Astrocyte (in vitro differentiated cells and primary cell): ENCODE measurements at regions not wholly inside any gene's neighbourhood (a gene's known extent, or its start where the extent isn't known, plus 50 kb on each side); places are given as distances from the start of the nearest gene placed in this dataset.

Experiments used
- DNase-seq: peaks from one replicate; pipeline ENCODE4 v3.0.0-alpha.2; 2010; ENCODE audit warnings: low read depth
- FAIRE-seq: peaks from 2 replicates; lab custom pipeline; 2011; peaks lifted over from hg19 to GRCh38; lab: Jason Lieb, UNC
- H2AFZ ChIP-seq: 2 replicates; pipeline ENCODE4 v1.6.0; 2012; ENCODE audit warnings: low read depth, low read length, inconsistent platforms
- H3K27ac ChIP-seq: 2 replicates; pipeline ENCODE4 v1.5.1; 2011; ENCODE audit warnings: low read depth, low read length, inconsistent platforms
- H3K27me3 ChIP-seq: 2 replicates; pipeline ENCODE4 v1.6.0; 2011; ENCODE audit warnings: low read length, inconsistent platforms; ENCODE audit not compliant: insufficient read depth
- H3K36me3 ChIP-seq: 2 replicates; pipeline ENCODE4 v1.5.1; 2011; ENCODE audit warnings: low read length, inconsistent platforms; ENCODE audit not compliant: insufficient read depth
- H3K4me1 ChIP-seq: 2 replicates; pipeline ENCODE4 v1.5.1; 2011; ENCODE audit warnings: low read length, inconsistent platforms; ENCODE audit not compliant: insufficient read depth
- H3K4me2 ChIP-seq: 2 replicates; pipeline ENCODE4 v1.6.0; 2012; ENCODE audit warnings: low read length, inconsistent platforms
- H3K4me3 ChIP-seq: 2 replicates; pipeline ENCODE4 v1.5.1; 2011; ENCODE audit warnings: low read depth, mild to moderate bottlenecking, low read length, inconsistent platforms; ENCODE audit not compliant: insufficient read depth
- H3K79me2 ChIP-seq: 2 replicates; pipeline ENCODE4 v1.6.0; 2012; ENCODE audit warnings: mild to moderate bottlenecking, low read length, inconsistent platforms; ENCODE audit not compliant: insufficient read depth
- H3K9ac ChIP-seq: 2 replicates; pipeline ENCODE4 v1.6.0; 2012; ENCODE audit warnings: mild to moderate bottlenecking, low read length, inconsistent platforms
- H3K9me3 ChIP-seq: 2 replicates; pipeline ENCODE4 v1.5.1; 2012; ENCODE audit warnings: low read depth, mild to moderate bottlenecking, low read length, inconsistent platforms; ENCODE audit not compliant: insufficient read depth
- H4K20me1 ChIP-seq: 2 replicates; pipeline ENCODE4 v1.6.0; 2012; ENCODE audit warnings: low read length, inconsistent platforms; ENCODE audit not compliant: insufficient read depth
- H3K27ac Mint-ChIP-seq: one replicate; pipeline ENCODE4 v1.8.0; 2021; ENCODE audit warnings: mild to moderate bottlenecking, mixed read lengths; ENCODE audit not compliant: unreplicated experiment
- H3K27me3 Mint-ChIP-seq: one replicate; pipeline ENCODE4 v1.8.0; 2021; ENCODE audit warnings: low read depth, mixed read lengths; ENCODE audit not compliant: unreplicated experiment
- H3K36me3 Mint-ChIP-seq: one replicate; pipeline ENCODE4 v1.8.0; 2021; ENCODE audit warnings: low read depth, mixed read lengths; ENCODE audit not compliant: unreplicated experiment
- H3K4me1 Mint-ChIP-seq: one replicate; pipeline ENCODE4 v1.8.0; 2021; ENCODE audit warnings: low read depth, mixed read lengths; ENCODE audit not compliant: unreplicated experiment
- H3K4me3 Mint-ChIP-seq: one replicate; pipeline ENCODE4 v1.8.0; 2021; ENCODE audit warnings: mild to moderate bottlenecking, moderate library complexity, mixed read lengths; ENCODE audit not compliant: unreplicated experiment
- H3K9me3 Mint-ChIP-seq: one replicate; pipeline ENCODE4 v1.8.0; 2021; ENCODE audit warnings: mild to moderate bottlenecking, mixed read lengths; ENCODE audit not compliant: unreplicated experiment
- EZH2 ChIP-seq: IDR thresholded peaks from 2 replicates; pipeline ENCODE4 v1.6.1; 2012; ENCODE audit warnings: mild to moderate bottlenecking, low read length, inconsistent platforms; ENCODE audit not compliant: insufficient read depth
- TF ChIP-seq, protein P1 (sequence below): IDR thresholded peaks from 2 replicates; pipeline ENCODE4 v1.5.1; 2011; ENCODE audit warnings: low read depth, mild to moderate bottlenecking, inconsistent platforms, low read length, moderate library complexity; ENCODE audit not compliant: insufficient read depth

DNA sequence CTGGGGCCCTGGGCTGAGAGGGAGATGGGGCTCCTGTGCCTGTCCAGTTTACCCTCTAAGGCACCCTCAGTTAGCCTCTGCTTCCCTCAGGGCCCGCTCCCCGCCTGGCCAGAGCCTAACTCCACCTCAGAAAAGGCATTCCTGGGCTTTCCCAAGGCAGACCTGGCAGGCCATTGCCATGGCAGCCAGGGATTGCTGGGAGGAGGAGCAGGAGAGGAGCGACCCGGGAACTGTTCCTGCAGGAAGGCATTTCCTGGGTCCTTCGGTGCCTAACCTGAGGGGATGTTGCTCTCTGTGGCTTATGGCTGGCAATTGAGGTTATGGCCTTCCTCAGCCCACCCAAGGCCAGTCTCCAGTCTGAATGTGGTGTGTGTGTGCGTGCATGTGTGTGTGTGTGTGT, 131.3 kb downstream of the PJA1 start:
- FAIRE-seq, result no peak
- no peaks in the 10 kb centered on the region for H3K79me2 ChIP-seq
- no peaks in the 10 kb centered on the region for H3K36me3 ChIP-seq
- Mint-ChIP-seq H3K27me3 (peaks cover 3% of the 10 kb centered on the region), H3K27ac (no peak overlapping the region), H3K4me3 (no peak overlapping the region), H3K4me1 (no peaks in the 10 kb centered on the region), H3K9me3 (no peaks in the 10 kb centered on the region), H3K36me3 (no peaks in the 10 kb centered on the region)
- H3K27me3 ChIP-seq, result no peaks in the 10 kb centered on the region
- H3K4me2 ChIP-seq, result no peak overlapping the region
- H3K9ac ChIP-seq, result no peak overlapping the region
- TF ChIP-seq EZH2, result no peak
- TF ChIP-seq, protein P1, sequence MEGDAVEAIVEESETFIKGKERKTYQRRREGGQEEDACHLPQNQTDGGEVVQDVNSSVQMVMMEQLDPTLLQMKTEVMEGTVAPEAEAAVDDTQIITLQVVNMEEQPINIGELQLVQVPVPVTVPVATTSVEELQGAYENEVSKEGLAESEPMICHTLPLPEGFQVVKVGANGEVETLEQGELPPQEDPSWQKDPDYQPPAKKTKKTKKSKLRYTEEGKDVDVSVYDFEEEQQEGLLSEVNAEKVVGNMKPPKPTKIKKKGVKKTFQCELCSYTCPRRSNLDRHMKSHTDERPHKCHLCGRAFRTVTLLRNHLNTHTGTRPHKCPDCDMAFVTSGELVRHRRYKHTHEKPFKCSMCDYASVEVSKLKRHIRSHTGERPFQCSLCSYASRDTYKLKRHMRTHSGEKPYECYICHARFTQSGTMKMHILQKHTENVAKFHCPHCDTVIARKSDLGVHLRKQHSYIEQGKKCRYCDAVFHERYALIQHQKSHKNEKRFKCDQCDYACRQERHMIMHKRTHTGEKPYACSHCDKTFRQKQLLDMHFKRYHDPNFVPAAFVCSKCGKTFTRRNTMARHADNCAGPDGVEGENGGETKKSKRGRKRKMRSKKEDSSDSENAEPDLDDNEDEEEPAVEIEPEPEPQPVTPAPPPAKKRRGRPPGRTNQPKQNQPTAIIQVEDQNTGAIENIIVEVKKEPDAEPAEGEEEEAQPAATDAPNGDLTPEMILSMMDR, result no peak
- no peak overlapping the region for H3K4me3 ChIP-seq
- no peak overlapping the region for H2AFZ ChIP-seq
- no peaks in the 10 kb centered on the region for H3K9me3 ChIP-seq
- H3K4me1 ChIP-seq, result peaks cover 4% of the 10 kb centered on the region
- H4K20me1 ChIP-seq, result no peaks in the 10 kb centered on the region
- no peak for DNase-seq
- no peak overlapping the region for H3K27ac ChIP-seq

DNA sequence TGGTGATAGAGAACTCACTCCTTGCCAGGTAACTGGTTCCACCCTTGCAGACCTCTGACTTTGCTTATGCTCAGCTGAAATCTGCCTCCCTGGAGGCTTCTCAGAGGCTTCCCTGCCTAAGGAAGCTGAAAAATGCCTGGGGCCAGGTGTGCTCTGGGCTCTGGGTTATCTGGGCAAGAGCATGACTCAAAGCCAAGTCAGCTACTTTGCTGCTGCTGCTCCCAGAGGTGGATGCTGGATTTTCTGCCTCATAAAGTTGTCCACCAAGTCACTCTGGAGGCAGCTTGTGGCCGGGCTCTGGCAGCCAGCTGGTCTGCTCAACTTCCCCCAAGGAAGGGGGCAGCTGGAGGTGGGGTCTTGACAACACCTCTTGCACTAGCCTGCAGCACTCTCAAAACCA, 132.7 kb downstream of the PJA1 start:
- peaks cover 7% of the 10 kb centered on the region for H3K4me1 ChIP-seq
- no peak overlapping the region for H3K27ac ChIP-seq
- no peaks in the 10 kb centered on the region for H4K20me1 ChIP-seq
- FAIRE-seq (no peak), DNase-seq (no peak)
- Mint-ChIP-seq H3K36me3 (no peaks in the 10 kb centered on the region), H3K27ac (no peak overlapping the region), H3K9me3 (no peaks in the 10 kb centered on the region), H3K27me3 (peaks cover 3% of the 10 kb centered on the region), H3K4me3 (no peak overlapping the region), H3K4me1 (peaks cover 1% of the 10 kb centered on the region)
- no peak overlapping the region for H2AFZ ChIP-seq
- H3K9ac ChIP-seq, result no peak overlapping the region
- no peak overlapping the region for H3K4me2 ChIP-seq
- H3K27me3 ChIP-seq, result no peaks in the 10 kb centered on the region
- no peaks in the 10 kb centered on the region for H3K79me2 ChIP-seq
- TF ChIP-seq EZH2, result no peak
- TF ChIP-seq, protein P1, result no peak
- no peaks in the 10 kb centered on the region for H3K9me3 ChIP-seq
- H3K36me3 ChIP-seq, result no peaks in the 10 kb centered on the region
- H3K4me3 ChIP-seq, result no peak overlapping the region

DNA sequence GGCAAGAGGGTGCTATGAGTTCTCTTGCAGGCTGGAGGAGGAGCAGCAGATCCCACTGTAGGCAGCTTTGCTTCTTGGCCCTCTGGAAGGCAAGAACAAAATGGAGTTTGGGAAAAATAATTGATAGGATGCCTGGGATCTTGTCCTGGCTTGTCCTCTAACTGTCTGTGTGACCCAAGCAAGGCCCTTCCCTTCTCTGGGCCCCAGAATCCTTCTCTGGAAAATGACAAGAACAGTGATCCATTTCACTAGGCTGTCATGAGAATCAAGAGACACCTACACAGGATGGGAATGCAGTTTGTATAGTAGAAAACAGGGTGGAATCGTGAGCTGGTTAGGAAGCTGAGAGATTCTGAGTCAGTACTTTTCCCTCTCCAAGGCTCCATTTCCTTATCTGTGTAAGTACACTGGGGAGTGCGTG, 133.3 kb downstream of the PJA1 start:
- Histone ChIP-seq H3K4me2 (no peak overlapping the region), H3K4me3 (no peak overlapping the region), H4K20me1 (no peaks in the 10 kb centered on the region), H3K9me3 (no peaks in the 10 kb centered on the region), H3K9ac (no peak overlapping the region), H3K36me3 (no peaks in the 10 kb centered on the region), H2AFZ (no peak overlapping the region), H3K4me1 (peaks cover 13% of the 10 kb centered on the region), H3K27ac (no peak overlapping the region), H3K79me2 (no peaks in the 10 kb centered on the region), H3K27me3 (no peaks in the 10 kb centered on the region)
- H3K27me3 Mint-ChIP-seq, result no peaks in the 10 kb centered on the region
- DNase-seq (no peak), FAIRE-seq (peak; percentile 94)
- H3K27ac Mint-ChIP-seq, result no peak overlapping the region
- peaks cover 7% of the 10 kb centered on the region for H3K4me1 Mint-ChIP-seq
- no peak overlapping the region for H3K4me3 Mint-ChIP-seq
- no peaks in the 10 kb centered on the region for H3K9me3 Mint-ChIP-seq
- peaks cover 2% of the 10 kb centered on the region for H3K36me3 Mint-ChIP-seq
- TF ChIP-seq, protein P1, result no peak
- TF ChIP-seq EZH2, result no peak
